ENCODE measurements at regions not wholly inside any gene's neighbourhood (a gene's known extent, or its start where the extent isn't known, plus 50 kb on each side); places are given as distances from the start of the nearest gene placed in this dataset.
"Not testable (repeated sequence)": the region's sequence is repeated elsewhere in the genome, so short reads cannot be mapped to it uniquely, and the experiment has no call there.

- DNase-seq (ENCODE audit: low read depth): no peak
These were observed 125.2 kb upstream of the KCNJ6 start for GRCh38 chr21:38041493-38041892.

GRCh38 chr21:38042246-38042645 lies 126.0 kb upstream of the KCNJ6 start:
- DNase-seq (ENCODE audit: low read depth): no peak

GRCh38 chr21:38048167-38048566 lies 131.9 kb upstream of the KCNJ6 start:
- no peak for DNase-seq (ENCODE audit: low read depth)

GRCh38 chr21:38054334-38054733 lies 138.1 kb upstream of the KCNJ6 start:
- DNase-seq (ENCODE audit: low read depth): no peak

- no peak for DNase-seq (ENCODE audit: low read depth)
These were observed 140.2 kb upstream of the KCNJ6 start for GRCh38 chr21:38056481-38056880.

GRCh38 chr21:38057626-38058025 lies 141.4 kb upstream of the KCNJ6 start:
- no peak for DNase-seq (ENCODE audit: low read depth)

- DNase-seq (ENCODE audit: low read depth): no peak
These were observed 144.3 kb upstream of the KCNJ6 start for GRCh38 chr21:38060533-38060932.

GRCh38 chr21:38067086-38067739 lies 151.0 kb upstream of the KCNJ6 start:
- DNase-seq (ENCODE audit: low read depth): no peak

GRCh38 chr21:38072489-38072888 lies 156.2 kb upstream of the KCNJ6 start:
- no peak for DNase-seq (ENCODE audit: low read depth)

- no peak for DNase-seq (ENCODE audit: low read depth)
These were observed 159.8 kb upstream of the KCNJ6 start for GRCh38 chr21:38075833-38076587.

GRCh38 chr21:38077569-38077968 lies 161.3 kb upstream of the KCNJ6 start:
- no peak for DNase-seq (ENCODE audit: low read depth)

GRCh38 chr21:38080888-38081287 lies 164.6 kb upstream of the KCNJ6 start:
- no peak for DNase-seq (ENCODE audit: low read depth)

GRCh38 chr21:38081708-38082107 lies 165.5 kb upstream of the KCNJ6 start:
- DNase-seq (ENCODE audit: low read depth): no peak

- DNase-seq (ENCODE audit: low read depth): no peak
These were observed 166.8 kb upstream of the KCNJ6 start for GRCh38 chr21:38082936-38083485.

GRCh38 chr21:38083535-38083934 lies 167.3 kb upstream of the KCNJ6 start:
- no peak for DNase-seq (ENCODE audit: low read depth)

- DNase-seq (ENCODE audit: low read depth): no peak
These were observed 170.2 kb upstream of the KCNJ15 start for GRCh38 chr21:38086580-38086979.

GRCh38 chr21:38088916-38089762 lies 167.7 kb upstream of the KCNJ15 start:
- no peak for DNase-seq (ENCODE audit: low read depth)

GRCh38 chr21:38089763-38090046 lies 167.1 kb upstream of the KCNJ15 start:
- no peak for DNase-seq (ENCODE audit: low read depth)

- DNase-seq (ENCODE audit: low read depth): not testable (repeated sequence)
These were observed 165.7 kb upstream of the KCNJ15 start for GRCh38 chr21:38091061-38091460.

- no peak for DNase-seq (ENCODE audit: low read depth)
These were observed 164.7 kb upstream of the KCNJ15 start for GRCh38 chr21:38092051-38092450.

- no peak for DNase-seq (ENCODE audit: low read depth)
These were observed 161.6 kb upstream of the KCNJ15 start for GRCh38 chr21:38095220-38095619.

GRCh38 chr21:38097789-38098188 lies 159.0 kb upstream of the KCNJ15 start:
- no peak for DNase-seq (ENCODE audit: low read depth)
